Dendritic cell treated with granulocyte-macrophage colony-stimulating factor and Interleukin-4, amounts not matched to agents 40 ng/mL and 50 ng/mL, for 4 days (primary cell): ENCODE measurements at regions not wholly inside any gene's neighbourhood (a gene's known extent, or its start where the extent isn't known, plus 50 kb on each side); places are given as distances from the start of the nearest gene placed in this dataset.

Experiments
- H3K27ac Mint-ChIP-seq: one replicate; pipeline ENCODE4 v1.8.0; 2022; ENCODE audit warnings: mild to moderate bottlenecking, mixed read lengths
- H3K27me3 Mint-ChIP-seq: one replicate; pipeline ENCODE4 v1.8.0; 2022; ENCODE audit warnings: mild to moderate bottlenecking, mixed read lengths
- H3K36me3 Mint-ChIP-seq: one replicate; pipeline ENCODE4 v1.8.0; 2022; ENCODE audit warnings: low read depth, mixed read lengths
- H3K4me1 Mint-ChIP-seq: one replicate; pipeline ENCODE4 v1.8.0; 2022; ENCODE audit warnings: low read depth, mixed read lengths
- H3K4me3 Mint-ChIP-seq: one replicate; pipeline ENCODE4 v1.8.0; 2022; ENCODE audit warnings: mild to moderate bottlenecking, moderate library complexity, mixed read lengths
- H3K9me3 Mint-ChIP-seq: one replicate; pipeline ENCODE4 v1.8.0; 2022; ENCODE audit warnings: mixed read lengths
- intact Hi-C: fragments of 100-400 bp; cut with micrococcal nuclease; formaldehyde crosslinking; loops from one replicate; pipeline ENCODE4 v1.15.0; 2022

GRCh38 chr10:33889371-33889770 lies 554.9 kb upstream of the NRP1 start:
- no peak overlapping the region for H3K27ac Mint-ChIP-seq
- no peaks in the 10 kb centered on the region for H3K36me3 Mint-ChIP-seq
- H3K9me3 Mint-ChIP-seq: no peaks in the 10 kb centered on the region
- intact Hi-C loops: no loop called here
- H3K4me1 Mint-ChIP-seq: peaks cover 4% of the 10 kb centered on the region
- peaks cover 6% of the 10 kb centered on the region for H3K27me3 Mint-ChIP-seq
- no peak overlapping the region for H3K4me3 Mint-ChIP-seq

GRCh38 chr10:33887188-33887587 lies 552.7 kb upstream of the NRP1 start:
- Mint-ChIP-seq H3K4me3 (no peak overlapping the region), H3K4me1 (peaks cover 4% of the 10 kb centered on the region), H3K27ac (no peak overlapping the region), H3K36me3 (no peaks in the 10 kb centered on the region), H3K9me3 (no peaks in the 10 kb centered on the region), H3K27me3 (peaks cover 6% of the 10 kb centered on the region)
- intact Hi-C loops: no loop called here

GRCh38 chr10:33886299-33886698 lies 551.8 kb upstream of the NRP1 start:
- H3K36me3 Mint-ChIP-seq: no peaks in the 10 kb centered on the region

GRCh38 chr10:33884604-33885003 lies 550.1 kb upstream of the NRP1 start:
- no peak overlapping the region for H3K27ac Mint-ChIP-seq
- H3K27me3 Mint-ChIP-seq: peaks cover 10% of the 10 kb centered on the region
- no peak overlapping the region for H3K4me3 Mint-ChIP-seq
- H3K4me1 Mint-ChIP-seq: peaks cover 12% of the 10 kb centered on the region
- H3K9me3 Mint-ChIP-seq: peaks cover 15% of the 10 kb centered on the region
- H3K36me3 Mint-ChIP-seq: no peaks in the 10 kb centered on the region
- intact Hi-C loops: no loop called here

More at GRCh38 chr10:33886299-33886698, 551.8 kb upstream of the NRP1 start:
- H3K9me3 Mint-ChIP-seq: peaks cover 8% of the 10 kb centered on the region
- no peak overlapping the region for H3K27ac Mint-ChIP-seq
- H3K4me1 Mint-ChIP-seq: peaks cover 4% of the 10 kb centered on the region
- H3K27me3 Mint-ChIP-seq: peaks cover 9% of the 10 kb centered on the region
- no peak overlapping the region for H3K4me3 Mint-ChIP-seq
- intact Hi-C loops: no loop called here

GRCh38 chr10:33883881-33884280 lies 549.4 kb upstream of the NRP1 start:
- Mint-ChIP-seq H3K4me1 (peaks cover 12% of the 10 kb centered on the region), H3K4me3 (no peak overlapping the region), H3K27ac (no peak overlapping the region), H3K9me3 (peaks cover 15% of the 10 kb centered on the region), H3K27me3 (peaks cover 10% of the 10 kb centered on the region), H3K36me3 (no peaks in the 10 kb centered on the region)
- intact Hi-C loops: no loop called here

- Mint-ChIP-seq H3K27me3 (peaks cover 10% of the 10 kb centered on the region), H3K4me3 (no peak overlapping the region), H3K27ac (no peak overlapping the region), H3K9me3 (peaks cover 15% of the 10 kb centered on the region), H3K36me3 (no peaks in the 10 kb centered on the region), H3K4me1 (peaks cover 12% of the 10 kb centered on the region)
- intact Hi-C loops: no loop called here
These were observed 548.5 kb upstream of the NRP1 start for GRCh38 chr10:33882996-33883395.

- Mint-ChIP-seq H3K36me3 (no peaks in the 10 kb centered on the region), H3K4me1 (peaks cover 26% of the 10 kb centered on the region), H3K27ac (no peak overlapping the region), H3K9me3 (peaks cover 15% of the 10 kb centered on the region), H3K27me3 (peaks cover 10% of the 10 kb centered on the region), H3K4me3 (no peak overlapping the region)
- intact Hi-C loops: no loop called here
These were observed 545.8 kb upstream of the NRP1 start for GRCh38 chr10:33880291-33880690.

GRCh38 chr10:33878238-33878786 lies 543.8 kb upstream of the NRP1 start:
- Mint-ChIP-seq H3K4me1 (peaks cover 22% of the 10 kb centered on the region), H3K36me3 (no peaks in the 10 kb centered on the region), H3K27ac (no peak overlapping the region), H3K27me3 (peaks cover 9% of the 10 kb centered on the region), H3K4me3 (no peak overlapping the region), H3K9me3 (peaks cover 15% of the 10 kb centered on the region)
- intact Hi-C loops: no loop called here

- intact Hi-C loops: no loop called here
- Mint-ChIP-seq H3K9me3 (peaks cover 12% of the 10 kb centered on the region), H3K4me3 (no peak overlapping the region), H3K27me3 (peaks cover 12% of the 10 kb centered on the region), H3K27ac (no peak overlapping the region), H3K36me3 (no peaks in the 10 kb centered on the region), H3K4me1 (peaks cover 22% of the 10 kb centered on the region)
These were observed 542.3 kb upstream of the NRP1 start for GRCh38 chr10:33876584-33877400.

GRCh38 chr10:33875924-33876583 lies 541.6 kb upstream of the NRP1 start:
- Mint-ChIP-seq H3K36me3 (no peaks in the 10 kb centered on the region), H3K27me3 (peaks cover 7% of the 10 kb centered on the region), H3K4me3 (no peak overlapping the region), H3K9me3 (peaks cover 4% of the 10 kb centered on the region), H3K4me1 (peaks cover 20% of the 10 kb centered on the region), H3K27ac (no peak overlapping the region)
- intact Hi-C loops: no loop called here

GRCh38 chr10:33871061-33871956 lies 536.8 kb upstream of the NRP1 start:
- H3K27me3 Mint-ChIP-seq: peaks cover 25% of the 10 kb centered on the region
- H3K36me3 Mint-ChIP-seq: no peaks in the 10 kb centered on the region
- H3K4me1 Mint-ChIP-seq: peaks cover 5% of the 10 kb centered on the region
- intact Hi-C loops: no loop called here
- H3K27ac Mint-ChIP-seq: no peak overlapping the region
- H3K4me3 Mint-ChIP-seq: no peak overlapping the region
- H3K9me3 Mint-ChIP-seq: no peaks in the 10 kb centered on the region

GRCh38 chr10:33869481-33869880 lies 535.0 kb upstream of the NRP1 start:
- Mint-ChIP-seq H3K9me3 (no peaks in the 10 kb centered on the region), H3K36me3 (no peaks in the 10 kb centered on the region), H3K27ac (no peak overlapping the region), H3K4me3 (no peak overlapping the region), H3K4me1 (peaks cover 4% of the 10 kb centered on the region), H3K27me3 (peaks cover 28% of the 10 kb centered on the region)
- intact Hi-C loops: no loop called here

GRCh38 chr10:33869028-33869427 lies 534.6 kb upstream of the NRP1 start:
- no peak overlapping the region for H3K27ac Mint-ChIP-seq
- H3K4me1 Mint-ChIP-seq: peaks cover 4% of the 10 kb centered on the region
- H3K4me3 Mint-ChIP-seq: no peak overlapping the region
- peaks cover 28% of the 10 kb centered on the region for H3K27me3 Mint-ChIP-seq
- no peaks in the 10 kb centered on the region for H3K9me3 Mint-ChIP-seq
- no peaks in the 10 kb centered on the region for H3K36me3 Mint-ChIP-seq
- intact Hi-C loops: no loop called here
